ENCODE measurements at regions not wholly inside any gene's neighbourhood (a gene's known extent, or its start where the extent isn't known, plus 50 kb on each side); places are given as distances from the start of the nearest gene placed in this dataset.

DNA sequence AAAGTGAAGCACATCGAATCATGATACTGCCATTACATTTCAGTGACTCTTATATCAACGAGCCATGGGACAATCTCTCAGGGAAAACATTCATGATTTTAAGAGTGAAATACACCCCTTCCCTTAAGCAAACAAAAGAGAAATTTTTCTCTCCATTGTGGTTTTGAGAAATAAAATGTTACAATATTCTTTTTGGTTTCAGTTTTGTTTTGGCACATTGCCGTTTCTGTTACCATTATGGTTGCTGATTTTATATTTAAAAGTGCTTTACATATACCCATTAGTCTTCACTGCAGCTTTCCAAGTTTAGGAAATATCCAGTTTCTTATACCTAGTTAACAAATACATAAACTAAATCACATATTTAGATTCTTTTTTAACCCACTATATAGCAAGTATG lies 126.8 kb upstream of the SEM1 start:
- ChIA-PET POLR2A (interaction anchor here (0.6 kb wide), 1 partner anchor 16 kb away, joined by 3 read pairs; no protein-coding TSS in a partner anchor), CTCF (ENCODE audit: unreplicated experiment) (no interaction called here)
- DNase-seq (ENCODE audit: low spot score), result no peak
- H4K20me1 ChIP-seq (ENCODE audit: insufficient read depth, low read length), result no peaks in the 10 kb centered on the region
- no peak for TF ChIP-seq EZH2phosphoT487 (IDR thresholded peaks at IDR 0.05; ENCODE audit: borderline replicate concordance, low read depth, low read length)
- TF ChIP-seq, protein P1, sequence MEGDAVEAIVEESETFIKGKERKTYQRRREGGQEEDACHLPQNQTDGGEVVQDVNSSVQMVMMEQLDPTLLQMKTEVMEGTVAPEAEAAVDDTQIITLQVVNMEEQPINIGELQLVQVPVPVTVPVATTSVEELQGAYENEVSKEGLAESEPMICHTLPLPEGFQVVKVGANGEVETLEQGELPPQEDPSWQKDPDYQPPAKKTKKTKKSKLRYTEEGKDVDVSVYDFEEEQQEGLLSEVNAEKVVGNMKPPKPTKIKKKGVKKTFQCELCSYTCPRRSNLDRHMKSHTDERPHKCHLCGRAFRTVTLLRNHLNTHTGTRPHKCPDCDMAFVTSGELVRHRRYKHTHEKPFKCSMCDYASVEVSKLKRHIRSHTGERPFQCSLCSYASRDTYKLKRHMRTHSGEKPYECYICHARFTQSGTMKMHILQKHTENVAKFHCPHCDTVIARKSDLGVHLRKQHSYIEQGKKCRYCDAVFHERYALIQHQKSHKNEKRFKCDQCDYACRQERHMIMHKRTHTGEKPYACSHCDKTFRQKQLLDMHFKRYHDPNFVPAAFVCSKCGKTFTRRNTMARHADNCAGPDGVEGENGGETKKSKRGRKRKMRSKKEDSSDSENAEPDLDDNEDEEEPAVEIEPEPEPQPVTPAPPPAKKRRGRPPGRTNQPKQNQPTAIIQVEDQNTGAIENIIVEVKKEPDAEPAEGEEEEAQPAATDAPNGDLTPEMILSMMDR (conservative IDR thresholded peaks at IDR 0.05; ENCODE audit: low read length), result no peak
- intact Hi-C loops (cut with micrococcal nuclease; ENCODE audit: unreplicated experiment), result no loop called here
- no peak overlapping the region for H2AFZ ChIP-seq (ENCODE audit: low read length)
- no TSS peak for BruUV-seq (replicated peaks)
- H3K4me3 ChIP-seq (ENCODE audit: low read depth, low read length, poor library complexity, severe bottlenecking), result no peak overlapping the region
- no peaks in the 10 kb centered on the region for H3K79me2 ChIP-seq (ENCODE audit: insufficient read depth, low read depth, low read length)
- no peaks in the 10 kb centered on the region for H3K36me3 ChIP-seq (ENCODE audit: insufficient read depth, low read length)
- H3K4me1 ChIP-seq (ENCODE audit: insufficient read depth, low read length, poor library complexity, severe bottlenecking), result no peaks in the 10 kb centered on the region
- no peaks in the 10 kb centered on the region for H3K9me3 ChIP-seq (ENCODE audit: low read length)
- no peaks in the 10 kb centered on the region for H3K9me2 ChIP-seq (ENCODE audit: insufficient read depth, low read length)
- H3K27ac ChIP-seq (ENCODE audit: low read depth, low read length, poor library complexity, severe bottlenecking), result no peak overlapping the region
- H3K4me2 ChIP-seq (ENCODE audit: low read length), result no peak overlapping the region

DNA sequence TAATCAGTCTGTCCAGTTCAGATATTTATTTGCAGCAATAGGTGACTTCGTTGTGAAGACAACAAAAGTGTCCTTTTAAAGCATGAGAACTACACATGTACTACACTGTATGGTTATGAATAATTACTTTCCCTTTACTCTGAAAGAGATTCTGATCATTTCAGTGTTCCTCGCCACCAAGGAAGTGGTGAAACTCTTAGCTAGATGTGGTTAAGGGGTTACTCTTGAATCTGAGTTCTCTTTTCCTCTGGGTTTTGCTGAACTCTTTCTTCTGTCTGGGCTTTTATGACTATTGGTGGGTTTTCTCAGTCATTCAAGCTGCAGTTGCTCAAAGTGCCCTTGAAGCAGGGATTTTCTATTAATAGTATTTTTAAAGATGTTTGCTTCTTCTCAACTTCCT lies 127.9 kb upstream of the SEM1 start:
- Histone ChIP-seq H2AFZ (ENCODE audit: low read length) (no peak overlapping the region), H3K9me3 (ENCODE audit: low read length) (no peaks in the 10 kb centered on the region), H4K20me1 (ENCODE audit: insufficient read depth, low read length) (no peaks in the 10 kb centered on the region), H3K4me3 (ENCODE audit: low read depth, low read length, poor library complexity, severe bottlenecking) (no peak overlapping the region), H3K27ac (ENCODE audit: low read depth, low read length, poor library complexity, severe bottlenecking) (no peak overlapping the region), H3K4me2 (ENCODE audit: low read length) (no peak overlapping the region), H3K79me2 (ENCODE audit: insufficient read depth, low read depth, low read length) (no peaks in the 10 kb centered on the region), H3K4me1 (ENCODE audit: insufficient read depth, low read length, poor library complexity, severe bottlenecking) (no peaks in the 10 kb centered on the region), H3K9me2 (ENCODE audit: insufficient read depth, low read length) (no peaks in the 10 kb centered on the region), H3K36me3 (ENCODE audit: insufficient read depth, low read length) (no peaks in the 10 kb centered on the region)
- BruUV-seq (replicated peaks), result no TSS peak
- DNase-seq (ENCODE audit: low spot score), result no peak
- CTCF ChIA-PET (ENCODE audit: unreplicated experiment), result no interaction called here
- intact Hi-C loops (cut with micrococcal nuclease; ENCODE audit: unreplicated experiment), result no loop called here
- POLR2A ChIA-PET, result no interaction called here
- no peak for TF ChIP-seq EZH2phosphoT487 (IDR thresholded peaks at IDR 0.05; ENCODE audit: borderline replicate concordance, low read depth, low read length)
- TF ChIP-seq, protein P1 (conservative IDR thresholded peaks at IDR 0.05; ENCODE audit: low read length), result no peak

DNA sequence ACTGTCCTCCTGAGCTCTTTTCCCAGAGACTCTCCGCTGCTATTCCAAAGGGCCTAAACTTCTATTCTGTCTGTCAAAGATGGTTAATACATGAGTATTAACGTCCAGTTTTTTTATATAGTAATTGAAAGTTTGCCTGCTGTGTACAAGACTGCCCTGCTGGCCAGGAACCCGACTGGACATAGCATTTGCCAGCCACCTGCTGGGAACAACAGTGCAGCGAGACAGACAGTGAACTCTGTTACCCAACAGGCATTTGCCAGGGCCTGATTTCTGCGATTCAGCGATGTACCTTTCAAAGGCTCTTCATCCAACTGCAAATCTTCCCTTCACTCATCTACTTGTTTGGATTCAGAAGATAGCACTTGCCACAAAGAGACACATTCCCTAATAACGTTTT lies 128.8 kb upstream of the SEM1 start:
- intact Hi-C loops (cut with micrococcal nuclease; ENCODE audit: unreplicated experiment), result no loop called here
- Histone ChIP-seq H3K79me2 (ENCODE audit: insufficient read depth, low read depth, low read length) (no peaks in the 10 kb centered on the region), H4K20me1 (ENCODE audit: insufficient read depth, low read length) (no peaks in the 10 kb centered on the region), H3K4me1 (ENCODE audit: insufficient read depth, low read length, poor library complexity, severe bottlenecking) (no peaks in the 10 kb centered on the region), H3K9me2 (ENCODE audit: insufficient read depth, low read length) (no peaks in the 10 kb centered on the region), H3K27ac (ENCODE audit: low read depth, low read length, poor library complexity, severe bottlenecking) (no peak overlapping the region), H3K4me2 (ENCODE audit: low read length) (no peak overlapping the region), H3K36me3 (ENCODE audit: insufficient read depth, low read length) (no peaks in the 10 kb centered on the region), H3K9me3 (ENCODE audit: low read length) (no peaks in the 10 kb centered on the region), H3K4me3 (ENCODE audit: low read depth, low read length, poor library complexity, severe bottlenecking) (no peak overlapping the region), H2AFZ (ENCODE audit: low read length) (no peak overlapping the region)
- no TSS peak for BruUV-seq (replicated peaks)
- DNase-seq (ENCODE audit: low spot score), result no peak
- CTCF ChIA-PET (ENCODE audit: unreplicated experiment), result no interaction called here
- TF ChIP-seq, protein P1 (conservative IDR thresholded peaks at IDR 0.05; ENCODE audit: low read length), result no peak
- TF ChIP-seq EZH2phosphoT487 (IDR thresholded peaks at IDR 0.05; ENCODE audit: borderline replicate concordance, low read depth, low read length), result no peak
- POLR2A ChIA-PET, result no interaction called here
